A549 (cell line): ENCODE measurements at regions not wholly inside any gene's neighbourhood (a gene's known extent, or its start where the extent isn't known, plus 50 kb on each side); places are given as distances from the start of the nearest gene placed in this dataset.

ENCODE experiments used
- ATAC-seq, 2 experiments: fragments of 200-7000 bp in 1 of 2; fragments of >200 bp in 1 of 2; cut with Nextera tagmentation in 1 of 2; cut with Tn5 transposase in 1 of 2; 3 replicates each; pipeline versions ENCODE4 v1.8.0 to v1.9.1; 2018 to 2020; ENCODE audit warnings: mild to moderate bottlenecking in 1 of 2, moderate library complexity in 1 of 2
- CTCF ChIA-PET: fragments of 300-600 bp; sonication (Branson Sonifier 250); formaldehyde crosslinking; extraction: SDS; loops from one replicate; lab custom pipeline; 2021; ENCODE audit warnings: antibody characterized with exemption, inconsistent platforms; lab: Yijun Ruan, JAX
- POLR2A ChIA-PET: fragments of 350-600 bp; formaldehyde crosslinking; extraction: SDS; loops from one replicate; lab custom pipeline; 2021; ENCODE audit warnings: antibody characterized with exemption, inconsistent platforms; lab: Yijun Ruan, JAX
- DNase-seq, 2 experiments: peaks; one replicate each; pipeline versions ENCODE4 v3.0.0 to v3.0.0-alpha.2; 2011 to 2016; ENCODE audit warnings: low read depth in 1 of 2, low spot score in 1 of 2
- FAIRE-seq: peaks from 2 replicates; lab custom pipeline; 2011; peaks lifted over from hg19 to GRCh38; lab: Jason Lieb, UNC
- H3K27ac ChIP-seq, 2 experiments: fragments of >200 bp; sonication (Bioruptor Twin); formaldehyde crosslinking; 3 replicates each; pipeline ENCODE4 v1.5.1; 2016 to 2017
- H3K4me1 ChIP-seq: fragments of >200 bp; sonication (Bioruptor Twin); formaldehyde crosslinking; 3 replicates; pipeline ENCODE4 v1.6.1; 2016
- H3K4me2 ChIP-seq: fragments of >200 bp; sonication (Bioruptor Twin); formaldehyde crosslinking; 3 replicates; pipeline ENCODE4 v1.6.1; 2016
- H3K4me3 ChIP-seq: fragments of >200 bp; sonication (Bioruptor Twin); formaldehyde crosslinking; 3 replicates; pipeline ENCODE4 v1.5.1; 2016
- H3K9me3 ChIP-seq: fragments of >200 bp; sonication (Bioruptor Twin); formaldehyde crosslinking; 3 replicates; pipeline ENCODE4 v1.6.1; 2016
- ATOH8 ChIP-seq: fragments of 250-450 bp; sonication (Bioruptor Pico); IDR thresholded peaks from 2 replicates; pipeline ENCODE4 v1.5.0; 2020; ENCODE audit warnings: low read depth, mild to moderate bottlenecking, moderate library complexity
- CBX2 ChIP-seq: fragments of 200-600 bp; sonication (generic); IDR thresholded peaks from 2 replicates; pipeline ENCODE4 v1.6.1; 2016; ENCODE audit warnings: low read depth, mild to moderate bottlenecking, borderline replicate concordance
- CBX8 ChIP-seq: fragments of 200-600 bp; sonication (generic); IDR thresholded peaks from 2 replicates; pipeline ENCODE4 v1.6.1; 2016
- CEBPB ChIP-seq, 2 experiments: fragments of >200 bp in 1 of 2; sonication (Bioruptor Twin) in 1 of 2; formaldehyde crosslinking in 1 of 2; IDR thresholded peaks; 2 replicates each; pipeline ENCODE4 v1.6.1; 2012 to 2016
- CTCF ChIP-seq: fragments of >200 bp; sonication (Bioruptor Twin); formaldehyde crosslinking; IDR thresholded peaks from 3 replicates; pipeline ENCODE4 v1.5.1; 2016
- EHMT2 ChIP-seq: fragments of 200-600 bp; sonication (generic); IDR thresholded peaks from 2 replicates; pipeline ENCODE4 v1.6.1; 2016; ENCODE audit warnings: antibody characterized with exemption, low read depth, mild to moderate bottlenecking, moderate library complexity
- EP300 ChIP-seq, 2 experiments: fragments of >200 bp; sonication (Bioruptor Twin); formaldehyde crosslinking; IDR thresholded peaks; 2 replicates in 1 of 2; 3 replicates in 1 of 2; pipeline ENCODE4 v1.6.1; 2016 to 2017
- HES2 ChIP-seq: fragments of >200 bp; sonication (Bioruptor Twin); formaldehyde crosslinking; IDR thresholded peaks from 2 replicates; pipeline ENCODE4 v1.6.1; 2016
- HMGXB4 ChIP-seq: fragments of 250-450 bp; sonication (Bioruptor Pico); IDR thresholded peaks from 2 replicates; pipeline ENCODE4 v1.5.0; 2021; ENCODE audit warnings: mild to moderate bottlenecking, moderate library complexity, borderline replicate concordance
- HOXB5 ChIP-seq: fragments of 250-450 bp; sonication (Bioruptor Pico); IDR thresholded peaks from 2 replicates; pipeline ENCODE4 v1.5.0; 2020; ENCODE audit warnings: mild to moderate bottlenecking, moderate library complexity
- KDM1A ChIP-seq: fragments of 200-600 bp; sonication (generic); IDR thresholded peaks from 2 replicates; pipeline ENCODE4 v1.6.1; 2016; ENCODE audit warnings: low read depth, mild to moderate bottlenecking
- KDM5A ChIP-seq: fragments of 200-600 bp; sonication (generic); IDR thresholded peaks from 2 replicates; pipeline ENCODE4 v1.6.1; 2016; ENCODE audit warnings: antibody characterized with exemption, mild to moderate bottlenecking
- MAFK ChIP-seq: fragments of 450-650 bp; IDR thresholded peaks from 2 replicates; pipeline ENCODE4 v1.6.1; 2014; ENCODE audit not compliant: partially characterized antibody
- MAZ ChIP-seq: fragments of 150-350 bp; IDR thresholded peaks from 2 replicates; pipeline ENCODE4 v1.6.1; 2014; ENCODE audit warnings: antibody characterized with exemption, low read depth, low read length, borderline replicate concordance
- NFE2L2 ChIP-seq: fragments of 150-350 bp; conservative IDR thresholded peaks from 2 replicates; pipeline ENCODE4 v1.6.1; 2014; ENCODE audit warnings: low read length
- NPAS2 ChIP-seq: fragments of 250-450 bp; sonication (Bioruptor Pico); IDR thresholded peaks from 2 replicates; pipeline ENCODE4 v1.8.0; 2022; ENCODE audit warnings: mild to moderate bottlenecking, moderate library complexity, borderline replicate concordance
- PHF8 ChIP-seq: fragments of 200-600 bp; sonication (generic); IDR thresholded peaks from 2 replicates; pipeline ENCODE4 v1.6.1; 2016; ENCODE audit warnings: low read depth, mild to moderate bottlenecking, antibody characterized with exemption, moderate library complexity, borderline replicate concordance
- POLR2A ChIP-seq: IDR thresholded peaks from 2 replicates; pipeline ENCODE4 v1.6.1; 2012; ENCODE audit warnings: mild to moderate bottlenecking, low read length
- RARB ChIP-seq: fragments of 250-450 bp; sonication (Bioruptor Pico); IDR thresholded peaks from 2 replicates; pipeline ENCODE4 v1.8.0; 2021; ENCODE audit warnings: mild to moderate bottlenecking, moderate library complexity
- RCOR1 ChIP-seq: fragments of 150-350 bp; IDR thresholded peaks from 2 replicates; pipeline ENCODE4 v1.6.1; 2014; ENCODE audit warnings: antibody characterized with exemption, low read length, low read depth
- SMC3 ChIP-seq: fragments of >200 bp; sonication (Bioruptor Twin); formaldehyde crosslinking; IDR thresholded peaks from 3 replicates; pipeline ENCODE4 v1.6.1; 2018; ENCODE audit warnings: inconsistent platforms
- USF2 ChIP-seq: fragments of 450-650 bp; IDR thresholded peaks from 2 replicates; pipeline ENCODE4 v1.6.1; 2014; ENCODE audit warnings: antibody characterized with exemption
- ZSCAN20 ChIP-seq: fragments of 250-450 bp; sonication (Bioruptor Pico); IDR thresholded peaks from 2 replicates; pipeline ENCODE4 v1.8.0; 2022; ENCODE audit warnings: mild to moderate bottlenecking, moderate library complexity
- WGBS: methylation state at CpG from one replicate; pipeline ENCODE4 v1.1.6; 2017; ENCODE audit errors: missing lambda C conversion rate; 5-methylcytosine and 5-hydroxymethylcytosine counted together

- Histone ChIP-seq H3K27ac (peak overlapping the region in 1 of 2 experiments; percentile 50; a peak in 1 of 6 replicates), H3K9me3 (no peaks in the 10 kb centered on the region), H3K4me1 (peaks cover 15% of the 10 kb centered on the region; the same call in 2 of the 3 replicates), H3K4me3 (no peak overlapping the region), H3K4me2 (no peak overlapping the region)
- ChIA-PET CTCF (no interaction called here), POLR2A (no interaction called here)
- WGBS = 64% methylated on average over 3 of the region's 3 CpGs
- ATAC-seq (no peak), DNase-seq (no peak)
- no peak for TF ChIP-seq CEBPB (IDR thresholded peaks at IDR 0.05)
- TF ChIP-seq MAZ = no peak
- TF ChIP-seq POLR2A = no peak
- TF ChIP-seq HOXB5 (CRISPR knock-in tag) = no peak
- no peak for TF ChIP-seq USF2
- TF ChIP-seq RARB (CRISPR knock-in tag) = no peak
- TF ChIP-seq PHF8 = no peak
- TF ChIP-seq RCOR1 = no peak
- no peak for TF ChIP-seq EHMT2
- TF ChIP-seq ATOH8 (CRISPR knock-in tag) = no peak
- TF ChIP-seq, all 56 proteins: peak for 0
- no peak for FAIRE-seq
Measured at GRCh38 chr10:3964516-3964915, 179.5 kb upstream of the KLF6 start.

- no peak for FAIRE-seq
Measured at GRCh38 chr10:3963191-3963673, 178.2 kb upstream of the KLF6 start.

GRCh38 chr10:3961082-3961481 lies 176.1 kb upstream of the KLF6 start:
- Histone ChIP-seq H3K9me3 (no peaks in the 10 kb centered on the region), H3K4me2 (no peak overlapping the region), H3K4me1 (peaks cover 15% of the 10 kb centered on the region; the same call in 2 of the 3 replicates), H3K27ac (no peak overlapping the region), H3K4me3 (no peak overlapping the region)
- ATAC-seq = no peak
- ChIA-PET CTCF (no interaction called here), POLR2A (no interaction called here)
- FAIRE-seq = no peak
- 83% methylated on average over 4 of the region's 4 CpGs for WGBS
- DNase-seq = no peak
- TF ChIP-seq EP300 (IDR thresholded peaks at IDR 0.05) (no peak), KDM5A (no peak), RCOR1 (no peak), HOXB5 (CRISPR knock-in tag) (no peak), NFE2L2 (no peak), CTCF (no peak), KDM1A (no peak), ZSCAN20 (CRISPR knock-in tag) (no peak), NPAS2 (CRISPR knock-in tag) (no peak), PHF8 (no peak), MAFK (no peak), SMC3 (no peak)

More at GRCh38 chr10:3963191-3963673, 178.2 kb upstream of the KLF6 start:
- peak overlapping the region; percentile 39 to 50; a peak in 4 of 6 replicates for H3K27ac ChIP-seq
- peak overlapping the region; percentile 15 for H3K4me2 ChIP-seq
- peaks cover 15% of the 10 kb centered on the region; the same call in 2 of the 3 replicates for H3K4me1 ChIP-seq
- CTCF ChIA-PET = interaction anchor here (0.6 to 1.4 kb wide), 2 partner anchors 8 to 1205 kb away, joined by 3 to 6 read pairs; no protein-coding TSS in a partner anchor
- POLR2A ChIA-PET = interaction anchor here (0.6 to 1.0 kb wide), 2 partner anchors 68 to 178 kb away, joined by 4 to 6 read pairs; partner anchors contain the start of gene KLF6
- H3K4me3 ChIP-seq = no peak overlapping the region
- H3K9me3 ChIP-seq = no peaks in the 10 kb centered on the region
- TF ChIP-seq CBX8 (no peak), CBX2 (no peak), HMGXB4 (CRISPR knock-in tag) (no peak), HES2 (no peak), KDM5A (no peak)
- ATAC-seq (peak; percentile 39 to 64; a peak in 5 of 6 replicates), DNase-seq (peak in 1 of 2 experiments; percentile 43)
- 21% methylated on average over 4 of the region's 4 CpGs for WGBS
